ENCODE measurements at regions not wholly inside any gene's neighbourhood (a gene's known extent, or its start where the extent isn't known, plus 50 kb on each side); places are given as distances from the start of the nearest gene placed in this dataset.

- no peak for TF ChIP-seq CTCF (IDR thresholded peaks at IDR 0.05; ENCODE audit: low read depth, low read length)
- H3K4me3 ChIP-seq (ENCODE audit: low read depth, low read length), result no peak overlapping the region
These were observed 521.4 kb downstream of the FBXO15 start for GRCh38 chr18:73626221-73626620.

- no peak for TF ChIP-seq CTCF (IDR thresholded peaks at IDR 0.05; ENCODE audit: low read depth, low read length)
These were observed 526.5 kb downstream of the FBXO15 start for GRCh38 chr18:73621091-73621490.

GRCh38 chr18:73617981-73618380 lies 529.7 kb downstream of the FBXO15 start:
- no peak for TF ChIP-seq CTCF (IDR thresholded peaks at IDR 0.05; ENCODE audit: low read depth, low read length)

More at GRCh38 chr18:73621091-73621490, 526.5 kb downstream of the FBXO15 start:
- H3K4me3 ChIP-seq (ENCODE audit: low read depth, low read length), result no peak overlapping the region

GRCh38 chr18:73615506-73615905 lies 532.1 kb downstream of the FBXO15 start:
- H3K4me3 ChIP-seq (ENCODE audit: low read depth, low read length), result no peak overlapping the region
- TF ChIP-seq CTCF (IDR thresholded peaks at IDR 0.05; ENCODE audit: low read depth, low read length), result no peak

More at GRCh38 chr18:73617981-73618380, 529.7 kb downstream of the FBXO15 start:
- H3K4me3 ChIP-seq (ENCODE audit: low read depth, low read length), result no peak overlapping the region

GRCh38 chr18:73614812-73615211 lies 532.8 kb downstream of the FBXO15 start:
- H3K4me3 ChIP-seq (ENCODE audit: low read depth, low read length), result no peak overlapping the region
- no peak for TF ChIP-seq CTCF (IDR thresholded peaks at IDR 0.05; ENCODE audit: low read depth, low read length)

GRCh38 chr18:73613706-73614340 lies 533.8 kb downstream of the FBXO15 start:
- H3K4me3 ChIP-seq (ENCODE audit: low read depth, low read length), result no peak overlapping the region
- no peak for TF ChIP-seq CTCF (IDR thresholded peaks at IDR 0.05; ENCODE audit: low read depth, low read length)

- no peak for TF ChIP-seq CTCF (IDR thresholded peaks at IDR 0.05; ENCODE audit: low read depth, low read length)
- no peak overlapping the region for H3K4me3 ChIP-seq (ENCODE audit: low read depth, low read length)
These were observed 549.6 kb downstream of the FBXO15 start for GRCh38 chr18:73597832-73598615.

All from WI38 (cell line).